ENCODE measurements at regions not wholly inside any gene's neighbourhood (a gene's known extent, or its start where the extent isn't known, plus 50 kb on each side); places are given as distances from the start of the nearest gene placed in this dataset.

DNA sequence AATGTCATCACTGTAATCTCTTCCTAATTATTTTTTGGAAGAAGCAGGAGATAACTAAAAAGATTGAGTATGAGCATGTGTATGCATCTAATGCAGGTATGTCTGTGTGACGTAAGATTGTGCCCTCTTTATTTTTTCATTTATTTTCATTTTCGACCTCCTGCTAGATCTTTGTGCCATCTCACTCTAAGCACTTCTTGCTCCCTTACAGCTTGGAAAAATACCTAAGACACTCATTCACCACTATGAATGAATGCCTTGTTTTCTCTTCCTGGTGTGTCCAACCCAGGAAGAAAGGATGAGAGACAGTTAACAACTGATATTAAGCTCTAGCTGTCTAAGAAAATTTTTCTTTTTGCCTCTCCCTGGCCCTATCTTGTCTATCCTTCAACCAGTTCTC lies 76.8 kb upstream of the CISTR start:
- TF ChIP-seq CTCF (IDR thresholded peaks at IDR 0.05; ENCODE audit: poor library complexity) (no peak), EZH2 (IDR thresholded peaks at IDR 0.05; ENCODE audit: borderline replicate concordance) (no peak)
